Large intestine (tissue), 3 donors: ENCODE measurements at regions not wholly inside any gene's neighbourhood (a gene's known extent, or its start where the extent isn't known, plus 50 kb on each side); places are given as distances from the start of the nearest gene placed in this dataset.
A peak's percentile ranks its signal among the peaks of the same experiment; 100 is the strongest.

Source experiments
- DNase-seq, 2 donors: peaks; one replicate each; pipeline versions ENCODE4 v3.0.0 to v3.0.0-alpha.2; 2013
- H3K27ac ChIP-seq: one replicate; pipeline ENCODE4 v1.5.1; 2013; ENCODE audit warnings: low read length
- H3K27me3 ChIP-seq: 2 replicates; pipeline ENCODE4 v1.6.1; 2013; ENCODE audit warnings: low read length; ENCODE audit not compliant: control insufficient read depth, insufficient read depth
- H3K36me3 ChIP-seq: 2 replicates; pipeline ENCODE4 v1.6.1; 2013; ENCODE audit warnings: low read length; ENCODE audit not compliant: control insufficient read depth, insufficient read depth
- H3K4me1 ChIP-seq: one replicate; pipeline ENCODE4 v1.6.1; 2013; ENCODE audit warnings: low read length; ENCODE audit not compliant: control insufficient read depth, insufficient read depth
- H3K4me3 ChIP-seq: one replicate; pipeline ENCODE4 v1.5.1; 2013; ENCODE audit warnings: low read length
- H3K9me3 ChIP-seq: one replicate; pipeline ENCODE4 v1.6.1; 2013; ENCODE audit warnings: mild to moderate bottlenecking, low read depth, low read length, moderate library complexity; ENCODE audit not compliant: control insufficient read depth
- WGBS: methylation state at CpG from one replicate; pipeline ENCODE4 v1.1.5; 2013; ENCODE audit warnings: low lambda C conversion rate; ENCODE audit not compliant: insufficient coverage; 5-methylcytosine and 5-hydroxymethylcytosine counted together

GRCh38 chr2:129724021-129724757, 255.3 kb upstream of the RAB6C start:
- WGBS = no CpG with 5 or more reads among the region's 10 CpGs
- Histone ChIP-seq H3K27me3 (no peaks in the 10 kb centered on the region), H3K4me3 (no peak overlapping the region), H3K9me3 (no peaks in the 10 kb centered on the region), H3K27ac (no peak overlapping the region), H3K4me1 (peaks cover 44% of the 10 kb centered on the region), H3K36me3 (no peaks in the 10 kb centered on the region)
- no peak for DNase-seq

GRCh38 chr2:129726216-129726615, 253.2 kb upstream of the RAB6C start:
- Histone ChIP-seq H3K27me3 (no peaks in the 10 kb centered on the region), H3K36me3 (no peaks in the 10 kb centered on the region), H3K27ac (no peak overlapping the region), H3K9me3 (no peaks in the 10 kb centered on the region), H3K4me1 (peaks cover 44% of the 10 kb centered on the region), H3K4me3 (no peak overlapping the region)
- DNase-seq = peak; percentile 77 to 88
- WGBS = no CpG with 5 or more reads among the region's 5 CpGs

GRCh38 chr2:129727286-129727685, 252.2 kb upstream of the RAB6C start:
- no peaks in the 10 kb centered on the region for H3K27me3 ChIP-seq
- no peaks in the 10 kb centered on the region for H3K36me3 ChIP-seq
- no peaks in the 10 kb centered on the region for H3K9me3 ChIP-seq
- no CpG with 5 or more reads among the region's 4 CpGs for whole genome bisulfite sequencing
- H3K27ac ChIP-seq = no peak overlapping the region
- H3K4me3 ChIP-seq = no peak overlapping the region
- peaks cover 37% of the 10 kb centered on the region for H3K4me1 ChIP-seq
- DNase-seq = no peak

- WGBS = 89% methylated on average over 1 of the region's 14 CpGs
- DNase-seq = no peak
- no peak overlapping the region for H3K4me3 ChIP-seq
- H3K27ac ChIP-seq = no peak overlapping the region
- no peaks in the 10 kb centered on the region for H3K36me3 ChIP-seq
- peaks cover 27% of the 10 kb centered on the region for H3K4me1 ChIP-seq
- H3K9me3 ChIP-seq = no peaks in the 10 kb centered on the region
- H3K27me3 ChIP-seq = no peaks in the 10 kb centered on the region
Observed at GRCh38 chr2:129728035-129728972, 251.2 kb upstream of the RAB6C start.

GRCh38 chr2:129729011-129729410, 250.5 kb upstream of the RAB6C start:
- no peak overlapping the region for H3K4me3 ChIP-seq
- H3K36me3 ChIP-seq = no peaks in the 10 kb centered on the region
- H3K27ac ChIP-seq = no peak overlapping the region
- H3K4me1 ChIP-seq = peaks cover 20% of the 10 kb centered on the region
- no peaks in the 10 kb centered on the region for H3K9me3 ChIP-seq
- no peaks in the 10 kb centered on the region for H3K27me3 ChIP-seq
- DNase-seq = no peak
- 93% methylated on average over 2 of the region's 9 CpGs for WGBS

- DNase-seq = no peak
- Histone ChIP-seq H3K27me3 (no peaks in the 10 kb centered on the region), H3K27ac (no peak overlapping the region), H3K4me1 (peaks cover 14% of the 10 kb centered on the region), H3K4me3 (no peak overlapping the region), H3K9me3 (no peaks in the 10 kb centered on the region), H3K36me3 (no peaks in the 10 kb centered on the region)
- no CpG with 5 or more reads among the region's 4 CpGs for WGBS
Observed at GRCh38 chr2:129729646-129730045, 249.8 kb upstream of the RAB6C start.

GRCh38 chr2:129730979-129731378, 248.5 kb upstream of the RAB6C start:
- Histone ChIP-seq H3K36me3 (no peaks in the 10 kb centered on the region), H3K9me3 (peaks cover 7% of the 10 kb centered on the region), H3K4me3 (no peak overlapping the region), H3K27me3 (no peaks in the 10 kb centered on the region), H3K4me1 (peaks cover under 1% of the 10 kb centered on the region), H3K27ac (no peak overlapping the region)
- DNase-seq = no peak
- no CpG with 5 or more reads among the region's 4 CpGs for WGBS

- no peak for DNase-seq
- H3K9me3 ChIP-seq = peaks cover 10% of the 10 kb centered on the region
- no peaks in the 10 kb centered on the region for H3K4me1 ChIP-seq
- H3K36me3 ChIP-seq = no peaks in the 10 kb centered on the region
- no peak overlapping the region for H3K27ac ChIP-seq
- no CpG with 5 or more reads among the region's 6 CpGs for WGBS
- H3K4me3 ChIP-seq = no peak overlapping the region
- H3K27me3 ChIP-seq = no peaks in the 10 kb centered on the region
Observed at GRCh38 chr2:129731907-129732629, 247.4 kb upstream of the RAB6C start.

GRCh38 chr2:129732630-129733026, 246.8 kb upstream of the RAB6C start:
- no peaks in the 10 kb centered on the region for H3K36me3 ChIP-seq
- no peak overlapping the region for H3K4me3 ChIP-seq
- no peaks in the 10 kb centered on the region for H3K27me3 ChIP-seq
- no CpG with 5 or more reads among the region's 7 CpGs for WGBS
- no peak for DNase-seq
- H3K9me3 ChIP-seq = peaks cover 10% of the 10 kb centered on the region
- H3K27ac ChIP-seq = no peak overlapping the region
- H3K4me1 ChIP-seq = no peaks in the 10 kb centered on the region

- Histone ChIP-seq H3K27me3 (no peaks in the 10 kb centered on the region), H3K4me3 (no peak overlapping the region), H3K27ac (no peak overlapping the region), H3K4me1 (no peaks in the 10 kb centered on the region), H3K36me3 (no peaks in the 10 kb centered on the region), H3K9me3 (peaks cover 10% of the 10 kb centered on the region)
- DNase-seq = no peak
- no CpG with 5 or more reads among the region's 3 CpGs for WGBS
Observed at GRCh38 chr2:129733041-129733440, 246.4 kb upstream of the RAB6C start.
